HCT116 (cell line): ENCODE measurements at regions not wholly inside any gene's neighbourhood (a gene's known extent, or its start where the extent isn't known, plus 50 kb on each side); places are given as distances from the start of the nearest gene placed in this dataset.

ENCODE experiments used
- CEBPB ChIP-seq: IDR thresholded peaks from 2 replicates; pipeline ENCODE4 v1.6.1; 2012; ENCODE audit warnings: low read depth
- CTCF ChIP-seq, 3 experiments: fragments of 200-600 bp in 1 of 3; sonication (generic) in 1 of 3; IDR thresholded peaks in 2 of 3; conservative IDR thresholded peaks in 1 of 3; 2 replicates each; pipeline ENCODE4 v1.5.1; 2012 to 2017; ENCODE audit warnings: low read depth in 2 of 3, low read length in 2 of 3, antibody characterized with exemption in 1 of 3, borderline replicate concordance in 1 of 3, control low read depth in 1 of 3, mild to moderate bottlenecking in 1 of 3, mixed read lengths in 1 of 3, mixed run types in 1 of 3, moderate library complexity in 1 of 3; ENCODE audit not compliant: insufficient read depth in 1 of 3
- ELF1 ChIP-seq: IDR thresholded peaks from 2 replicates; pipeline ENCODE4 v1.6.1; 2012; ENCODE audit warnings: low read depth, borderline replicate concordance
- EZH2 ChIP-seq: fragments of 200-600 bp; sonication (generic); IDR thresholded peaks from 2 replicates; pipeline ENCODE4 v1.6.1; 2017; ENCODE audit warnings: antibody characterized with exemption, mixed run types
- MAX ChIP-seq: IDR thresholded peaks from 2 replicates; pipeline ENCODE4 v1.6.1; 2012
- POLR2A ChIP-seq: IDR thresholded peaks from 2 replicates; pipeline ENCODE4 v1.7.0; 2011; ENCODE audit warnings: borderline replicate concordance; ENCODE audit not compliant: insufficient read depth, insufficient read length; ENCODE audit errors: extremely low read depth
- POLR2AphosphoS5 ChIP-seq: IDR thresholded peaks from 2 replicates; pipeline ENCODE4 v1.6.1; 2011; ENCODE audit warnings: mild to moderate bottlenecking, low read depth, low read length, moderate library complexity
- RAD21 ChIP-seq: IDR thresholded peaks from 2 replicates; pipeline ENCODE4 v1.6.1; 2012; ENCODE audit warnings: low read depth, mild to moderate bottlenecking
- REST ChIP-seq: IDR thresholded peaks from 2 replicates; pipeline ENCODE4 v1.6.1; 2012; ENCODE audit warnings: low read depth
- SIN3A ChIP-seq: IDR thresholded peaks from 2 replicates; pipeline ENCODE4 v1.6.1; 2012; ENCODE audit warnings: low read depth
- SP1 ChIP-seq: IDR thresholded peaks from 2 replicates; pipeline ENCODE4 v1.6.1; 2012; ENCODE audit warnings: low read depth
- TCF7L2 ChIP-seq: IDR thresholded peaks from 2 replicates; pipeline ENCODE4 v1.7.0; 2011; ENCODE audit warnings: borderline replicate concordance, inconsistent platforms; ENCODE audit not compliant: insufficient read depth, insufficient read length; ENCODE audit errors: extremely low read depth
- ZNF274 ChIP-seq: fragments of 200-500 bp; sonication (Bioruptor generic); IDR thresholded peaks from 2 replicates; pipeline ENCODE4 v1.6.1; 2014; ENCODE audit warnings: mild to moderate bottlenecking, low read depth, low read length, inconsistent platforms

GRCh38 chr1:96220651-96221050 is 500.9 kb upstream of the PTBP2 start:
- TF ChIP-seq CTCF (IDR thresholded peaks at IDR 0.05 in 2 of 3, conservative IDR thresholded peaks at IDR 0.05 in 1 of 3; ENCODE audit: borderline replicate concordance in 1 of 3, insufficient read depth in 1 of 3, low read depth in 2 of 3, low read length in 2 of 3) (no peak), EZH2 (no peak), REST (no peak), POLR2AphosphoS5 (no peak), POLR2A (no peak), ELF1 (no peak), RAD21 (no peak), ZNF274 (no peak), MAX (no peak), SIN3A (no peak), TCF7L2 (no peak), CEBPB (no peak), SP1 (no peak)
